HG03066 (cell line): ENCODE measurements at regions not wholly inside any gene's neighbourhood (a gene's known extent, or its start where the extent isn't known, plus 50 kb on each side); places are given as distances from the start of the nearest gene placed in this dataset.

Experiments
- ATAC-seq: cut with Tn5 transposase; IDR thresholded peaks from one replicate; pipeline ENCODE4 v1.9.1; 2021; ENCODE audit warnings: low read depth; ENCODE audit not compliant: unreplicated experiment

DNA sequence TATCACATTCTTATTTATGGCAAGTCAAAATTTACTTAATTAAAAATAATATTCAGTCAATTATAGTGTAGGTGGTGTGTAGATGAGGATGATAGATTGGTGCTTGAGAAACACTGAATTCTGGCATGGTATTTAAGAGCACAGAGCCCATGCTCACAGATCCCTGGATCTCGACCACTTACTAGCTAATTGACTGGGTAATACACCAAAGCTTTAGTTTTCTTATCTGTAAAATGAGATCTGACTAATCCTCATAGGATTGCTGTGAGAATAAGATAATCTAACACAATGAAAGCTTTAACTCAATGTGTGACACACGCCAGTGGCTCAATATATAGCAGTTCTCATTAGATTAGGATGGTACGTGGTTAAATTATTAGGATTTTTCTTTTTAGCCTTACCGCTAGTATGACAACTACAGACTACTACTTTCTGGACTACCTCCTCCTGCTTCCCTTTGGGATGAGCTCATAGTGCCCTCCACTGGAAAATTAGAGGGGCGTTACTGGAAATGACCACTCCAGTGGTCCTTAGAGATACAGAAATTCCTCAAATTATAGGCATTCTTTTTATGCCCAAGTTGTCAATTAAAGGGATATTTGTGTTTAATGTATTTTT is 482.8 kb upstream of the TBX3 start:
- ATAC-seq, result no peak

- ATAC-seq, result no peak
These were observed 479.7 kb upstream of the TBX3 start for GRCh38 chr12:115163710-115164109.

DNA sequence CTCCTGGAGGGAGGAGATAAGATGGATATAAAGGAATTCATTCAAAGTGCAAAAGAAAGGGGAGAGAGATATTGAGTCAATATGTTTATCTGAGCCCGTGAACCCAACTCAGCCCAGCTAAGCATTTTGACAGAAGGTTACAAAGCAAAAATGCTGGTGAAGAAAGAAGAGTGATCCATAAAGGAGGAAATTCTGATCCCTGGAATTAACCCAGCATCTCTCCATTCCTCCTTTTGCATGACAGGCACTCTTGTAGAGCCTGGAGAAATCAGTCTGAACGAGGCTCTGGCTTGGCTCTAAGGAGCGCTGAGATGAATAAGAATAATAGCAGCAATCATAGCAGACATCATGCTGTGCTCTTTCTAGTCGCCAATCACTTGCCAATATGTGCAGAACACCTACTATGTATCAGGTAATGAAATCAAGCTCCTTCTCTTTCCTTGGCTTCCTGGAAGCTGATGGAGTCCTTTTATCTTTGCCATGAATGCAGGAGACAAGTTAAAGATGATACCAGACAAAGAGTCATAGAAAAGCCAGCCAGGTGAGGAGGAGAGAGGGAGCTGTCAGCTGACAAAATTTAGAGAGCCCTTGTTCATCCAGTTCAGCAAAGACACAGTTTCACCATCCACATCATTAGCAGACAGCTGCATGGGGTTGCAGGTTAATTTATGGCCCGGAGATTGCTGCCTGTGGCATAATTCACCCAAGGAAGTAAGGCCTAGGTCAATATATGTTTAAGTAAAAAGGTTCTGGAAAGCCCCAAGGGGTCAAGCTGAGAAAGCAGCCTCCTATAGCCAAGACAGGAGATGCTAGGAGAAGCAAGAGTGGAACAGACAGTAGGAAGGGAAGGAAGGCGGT is 476.5 kb upstream of the TBX3 start:
- ATAC-seq, result no peak

GRCh38 chr12:115158816-115159215 is 474.8 kb upstream of the TBX3 start:
- no peak for ATAC-seq

- ATAC-seq, result no peak
These were observed 472.0 kb upstream of the TBX3 start for GRCh38 chr12:115155665-115156645.

DNA sequence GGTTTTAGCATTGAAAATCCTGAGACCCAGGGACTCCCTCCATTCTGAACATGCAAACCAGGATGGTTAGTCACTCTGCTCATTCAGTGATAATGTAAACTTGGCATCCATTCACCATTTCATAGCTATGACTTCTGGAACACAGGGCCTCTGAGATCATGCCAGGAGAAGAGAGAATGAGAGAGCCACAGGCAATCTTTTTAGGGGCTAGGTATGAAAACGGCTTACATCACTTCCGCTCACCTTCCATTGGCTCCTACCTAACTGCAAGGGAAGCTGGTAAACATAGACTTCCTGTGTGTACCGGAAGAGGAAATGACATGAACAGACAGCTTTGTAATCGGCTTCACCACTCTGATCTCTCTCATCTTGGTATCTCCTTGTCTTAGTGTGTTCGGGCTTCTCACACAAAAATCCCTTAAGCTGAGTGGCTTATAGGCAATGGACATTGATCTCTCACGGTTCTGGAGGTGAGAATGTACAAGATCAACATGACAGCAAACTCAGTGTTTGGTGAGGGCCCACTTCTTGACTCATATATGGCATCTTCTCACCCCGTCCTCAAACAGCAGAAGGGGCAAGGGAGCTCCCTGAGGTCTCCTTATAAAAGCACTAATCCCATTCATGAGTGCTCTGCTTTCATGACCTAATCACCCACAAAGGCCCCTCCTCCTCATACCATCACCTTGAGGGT is 465.9 kb upstream of the TBX3 start:
- ATAC-seq, result no peak

DNA sequence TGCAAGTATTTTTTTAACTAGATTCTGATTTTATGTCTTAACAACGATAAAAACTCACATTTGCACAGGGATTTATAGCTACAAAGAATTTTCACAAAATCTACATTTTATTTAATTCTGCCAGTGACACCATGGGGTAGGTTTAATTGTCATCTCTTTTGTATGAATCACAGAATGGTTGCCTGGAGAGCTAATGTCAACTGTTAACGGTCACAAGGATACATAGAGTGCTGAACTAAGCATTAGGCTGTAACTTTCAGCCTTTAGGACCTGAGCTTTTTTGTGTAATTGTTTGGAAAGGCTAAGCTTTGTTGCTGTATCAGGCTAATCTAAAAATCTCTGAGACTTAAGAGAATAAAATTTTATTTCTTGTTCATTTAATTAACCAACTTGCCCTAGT is 465.3 kb upstream of the TBX3 start:
- ATAC-seq, result no peak

- ATAC-seq, result no peak
These were observed 463.9 kb upstream of the TBX3 start for GRCh38 chr12:115147916-115148315.

GRCh38 chr12:115146453-115146852 is 462.5 kb upstream of the TBX3 start:
- ATAC-seq, result no peak

DNA sequence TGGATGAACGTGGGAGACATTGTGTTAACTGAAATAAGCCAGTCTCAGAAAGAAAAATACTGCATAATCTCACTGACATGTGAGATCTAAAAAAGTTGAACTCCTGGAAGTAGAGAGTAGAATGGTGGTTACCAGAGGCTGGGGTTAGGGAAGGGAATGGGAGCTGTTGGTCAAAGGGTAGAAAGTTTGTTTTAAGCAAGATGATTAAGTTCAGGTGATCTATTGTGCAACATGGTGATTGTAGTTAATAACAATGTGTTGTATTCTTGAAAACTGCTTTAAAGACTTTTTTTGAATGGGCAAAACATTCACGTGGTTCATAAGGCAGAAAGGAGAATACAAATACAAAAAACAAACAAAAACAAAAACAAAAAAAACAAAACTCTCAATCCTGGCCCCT is 460.4 kb upstream of the TBX3 start:
- no peak for ATAC-seq

DNA sequence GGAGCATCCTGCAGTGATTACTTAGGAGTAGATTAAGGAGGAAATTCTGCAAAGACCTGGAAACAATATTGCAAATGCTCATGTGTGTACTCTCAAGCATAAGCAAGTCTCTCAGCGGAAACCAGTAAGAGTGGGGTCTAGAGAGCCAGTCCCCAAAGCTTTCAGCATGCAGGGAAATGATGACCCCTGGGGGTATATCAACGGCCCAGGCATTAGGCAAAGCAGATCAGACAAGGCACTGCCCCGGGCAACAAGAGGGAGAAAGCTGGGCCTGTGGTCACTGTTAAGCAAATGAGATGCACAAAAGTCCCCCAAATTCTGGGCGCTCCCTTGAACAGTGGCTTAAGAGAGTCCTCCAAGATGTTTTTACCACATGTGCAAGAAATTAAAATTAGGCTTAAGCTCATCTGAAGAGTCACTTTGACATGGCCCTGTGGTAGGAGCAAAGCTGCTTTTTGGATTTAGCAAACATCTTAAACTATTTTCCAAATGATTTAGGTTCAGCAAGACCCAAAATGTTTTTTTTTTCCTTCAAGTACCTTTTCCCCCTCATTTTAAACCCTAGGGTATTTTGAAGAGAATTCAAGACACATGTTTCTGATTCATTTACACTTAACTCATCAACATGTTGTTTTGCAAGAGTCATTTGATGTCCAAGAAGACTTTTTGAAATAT is 457.1 kb upstream of the TBX3 start:
- ATAC-seq, result no peak

GRCh38 chr12:115137812-115138521 is 454.0 kb upstream of the TBX3 start:
- ATAC-seq, result no peak

GRCh38 chr12:115135800-115136211 is 451.8 kb upstream of the TBX3 start:
- ATAC-seq, result no peak

GRCh38 chr12:115134298-115134697 is 450.3 kb upstream of the TBX3 start:
- no peak for ATAC-seq

GRCh38 chr12:115132905-115133304 is 448.9 kb upstream of the TBX3 start:
- ATAC-seq, result no peak

- ATAC-seq, result no peak
These were observed 448.2 kb upstream of the TBX3 start for GRCh38 chr12:115132145-115132544.

GRCh38 chr12:115129727-115130126 is 445.8 kb upstream of the TBX3 start:
- ATAC-seq, result no peak

DNA sequence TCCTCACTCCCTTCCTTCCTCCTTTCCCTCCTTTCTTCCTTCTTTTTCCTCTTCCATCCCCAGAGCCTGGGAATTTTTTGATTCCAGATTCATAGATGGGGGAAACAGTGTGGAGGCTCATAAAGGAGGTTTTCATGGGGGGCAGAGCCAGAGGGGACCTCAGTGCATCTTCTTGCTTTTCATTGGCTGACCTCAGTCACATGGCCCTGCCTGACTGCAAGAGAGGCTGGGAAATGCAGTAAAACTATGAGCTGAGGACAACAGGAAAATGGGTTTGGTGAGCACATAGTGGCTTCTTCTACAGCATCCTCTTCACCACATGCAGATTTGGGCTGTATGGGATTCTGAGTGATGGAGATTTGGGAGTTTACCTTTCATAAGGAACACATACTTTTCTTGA is 437.1 kb upstream of the TBX3 start:
- ATAC-seq, result no peak

DNA sequence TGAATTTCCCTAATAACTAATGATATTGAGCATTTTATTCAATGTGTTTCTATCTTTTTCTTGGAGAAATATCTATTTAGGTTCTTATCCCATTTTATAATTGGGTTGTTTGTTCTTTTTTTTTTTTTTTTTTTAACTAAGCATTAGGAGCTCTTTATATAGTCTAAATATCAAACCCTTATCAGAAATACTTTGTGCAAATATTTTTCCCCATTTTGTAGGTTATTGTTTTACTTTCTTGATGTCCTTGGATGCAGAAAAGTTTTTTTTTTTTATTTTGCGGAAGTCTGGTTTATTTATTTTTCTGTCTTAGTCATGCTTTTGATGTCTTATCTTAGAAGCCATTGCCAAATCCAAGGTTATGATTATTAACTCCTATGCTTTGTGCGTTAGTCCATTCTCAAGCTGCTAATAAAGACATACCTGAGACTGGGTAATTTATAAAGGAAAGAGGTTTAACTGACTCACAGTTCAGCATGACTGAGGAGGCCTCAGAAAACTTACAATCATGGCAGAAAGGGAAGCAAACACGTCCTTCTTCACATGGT is 434.3 kb upstream of the TBX3 start:
- no peak for ATAC-seq
